Right ventricle myocardium superior (tissue), 1 donor: ENCODE measurements at regions not wholly inside any gene's neighbourhood (a gene's known extent, or its start where the extent isn't known, plus 50 kb on each side); places are given as distances from the start of the nearest gene placed in this dataset.
"Not testable (repeated sequence)": the region's sequence is repeated elsewhere in the genome, so short reads cannot be mapped to it uniquely, and the experiment has no call there.

Experiments
- ATAC-seq: fragments of 200-7000 bp; cut with Tn5 transposase; one replicate; pipeline ENCODE4 v1.9.1; 2020; ENCODE audit warnings: mild to moderate bottlenecking; ENCODE audit not compliant: poor library complexity
- DNase-seq: peaks from one replicate; pipeline ENCODE4 v3.0.0-alpha.2; 2020
- intact Hi-C: fragments of 100-400 bp; cut with DNase I; formaldehyde crosslinking; loops from one replicate; pipeline ENCODE4 v1.11.2; 2022
- donor health status: DM: no; HTN: yes; CAD: no; lungs with severe emphysema.

DNA sequence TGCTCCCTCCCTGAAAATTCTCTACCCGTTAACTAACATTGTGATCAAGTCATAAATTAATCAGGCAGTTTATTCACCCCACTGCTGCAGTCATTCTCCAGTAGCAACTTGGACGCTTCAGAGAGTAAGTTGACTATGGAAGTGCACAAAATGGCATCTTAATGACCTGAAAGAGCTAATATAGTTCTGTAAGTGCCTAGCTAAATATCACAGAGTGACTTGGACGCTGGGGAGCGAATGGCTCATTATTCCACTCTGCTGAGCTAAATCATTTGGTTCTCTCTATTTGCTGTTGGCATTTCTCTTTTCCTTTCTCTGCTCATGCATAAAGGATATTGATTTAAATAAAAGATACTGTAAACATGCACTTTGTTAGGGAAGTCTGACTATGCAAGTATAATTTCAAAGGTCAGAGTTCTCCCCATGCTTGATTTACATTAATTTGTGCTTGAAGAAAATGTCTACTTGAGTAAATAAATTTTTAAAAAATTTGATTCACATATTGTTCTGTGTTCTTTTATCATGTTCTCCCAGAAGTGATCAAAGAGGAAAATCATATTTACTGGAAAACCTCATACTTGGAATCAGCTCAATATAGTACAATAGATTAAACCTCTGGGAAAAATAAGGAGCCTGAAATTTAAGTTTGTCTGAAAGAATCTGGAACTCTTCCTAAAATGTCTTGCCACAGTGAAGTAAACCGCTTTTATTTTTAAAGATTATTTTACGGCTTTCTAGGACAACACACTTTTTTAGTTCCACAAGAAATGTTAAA lies 169.5 kb upstream of the HAPLN1 start:
- DNase-seq (no peak), ATAC-seq (no peak)
- intact Hi-C loops = no loop called here

DNA sequence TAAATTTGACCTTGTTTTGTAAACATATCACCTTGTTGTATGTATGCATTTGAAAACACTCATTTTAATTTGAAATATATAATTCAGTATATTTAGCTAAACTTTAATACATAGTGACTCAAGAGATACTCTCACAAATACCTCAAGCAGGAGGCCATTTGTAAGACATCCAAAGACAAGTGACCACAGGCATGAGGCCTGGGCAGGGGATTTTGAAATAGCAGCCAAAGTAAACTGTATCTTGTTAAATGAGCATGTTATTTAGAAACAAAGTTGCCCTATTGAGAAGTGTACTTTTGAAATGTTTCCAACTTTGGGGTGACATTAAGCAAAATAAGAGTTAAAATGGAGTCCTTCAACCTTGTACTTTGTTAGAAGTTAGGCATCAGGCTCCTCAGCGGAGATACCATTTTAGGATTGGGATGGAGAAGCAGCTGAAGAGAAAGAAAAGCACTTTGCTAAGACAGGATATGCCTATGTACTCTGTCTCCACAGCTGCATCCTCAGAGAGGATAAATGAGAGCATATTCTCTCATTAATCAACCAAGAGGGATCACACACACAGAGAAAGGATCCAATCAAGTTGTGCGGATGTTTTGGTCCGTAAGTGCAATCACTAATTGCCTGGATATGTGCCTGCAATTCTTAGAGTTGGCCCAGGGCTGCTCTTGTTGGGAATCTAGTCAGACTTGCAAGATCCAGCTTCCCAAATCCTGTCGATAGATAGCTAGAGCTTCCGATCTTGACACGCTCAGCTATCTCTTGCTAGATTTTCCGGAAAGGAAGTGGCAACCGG lies 157.5 kb upstream of the HAPLN1 start:
- DNase-seq (no peak), ATAC-seq (no peak)
- intact Hi-C loops = no loop called here

DNA sequence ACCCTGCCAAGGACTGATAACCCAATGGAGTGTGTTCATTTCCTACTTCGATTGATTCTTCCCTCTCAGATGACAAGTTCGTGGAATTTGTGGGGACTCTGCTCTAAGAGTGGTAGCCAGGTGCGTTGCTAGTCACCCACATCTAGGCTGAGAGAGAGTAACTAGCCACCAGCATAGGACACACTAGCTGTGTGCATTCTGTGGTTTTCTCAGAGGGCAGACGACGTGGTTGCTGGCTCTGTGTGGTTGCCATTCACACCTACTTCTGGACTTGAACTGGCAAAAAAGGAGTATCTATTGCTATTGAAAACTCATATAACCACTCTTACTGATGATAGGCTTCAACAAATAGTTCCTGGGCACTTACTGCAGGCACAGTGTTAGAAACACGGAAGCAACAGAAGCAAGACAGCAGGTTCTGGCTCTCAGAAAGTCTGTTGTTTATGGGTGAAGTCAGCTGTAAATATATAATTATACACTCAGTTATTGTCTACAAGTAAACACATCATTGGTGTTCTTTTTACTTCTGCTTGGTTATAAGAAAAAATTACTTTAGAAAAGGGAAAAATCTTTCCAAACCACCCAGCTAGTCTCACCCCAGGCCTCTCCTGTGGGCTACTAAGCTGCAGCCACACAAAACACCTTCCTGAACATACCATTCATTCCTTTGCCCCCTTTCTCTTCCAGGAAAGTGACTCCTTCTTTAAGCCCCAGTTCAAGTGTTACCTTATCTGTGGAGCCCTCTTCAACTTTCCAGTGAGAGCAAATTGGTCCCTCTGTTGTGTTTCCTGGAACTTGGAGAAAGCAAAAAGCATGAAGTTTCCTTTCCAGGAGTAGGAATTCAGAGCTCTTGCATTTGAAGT lies 151.1 kb upstream of the HAPLN1 start:
- no peak for ATAC-seq
- intact Hi-C loops = no loop called here

DNA sequence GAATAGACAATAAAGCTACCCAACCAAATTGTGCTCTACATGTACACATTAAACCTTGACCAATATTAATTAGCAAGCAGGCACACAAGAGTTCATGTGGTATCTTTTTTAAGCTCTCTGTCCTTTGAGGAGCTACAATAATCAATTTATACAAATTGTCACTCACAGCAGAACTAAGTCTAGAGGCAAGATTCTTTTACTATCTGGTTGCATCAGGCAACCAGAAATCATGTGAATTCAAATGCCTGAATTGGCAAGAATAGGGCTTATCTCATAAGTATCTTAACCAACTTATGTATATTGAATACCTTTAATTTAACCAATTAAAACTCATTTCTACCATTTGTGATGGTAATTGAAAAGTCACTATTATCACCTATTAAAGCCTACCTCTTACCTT lies 145.5 kb upstream of the HAPLN1 start:
- DNase-seq = no peak
- no peak for ATAC-seq
- intact Hi-C loops = no loop called here

More for the DNA sequence above, 151.1 kb upstream of the HAPLN1 start:
- no peak for DNase-seq

DNA sequence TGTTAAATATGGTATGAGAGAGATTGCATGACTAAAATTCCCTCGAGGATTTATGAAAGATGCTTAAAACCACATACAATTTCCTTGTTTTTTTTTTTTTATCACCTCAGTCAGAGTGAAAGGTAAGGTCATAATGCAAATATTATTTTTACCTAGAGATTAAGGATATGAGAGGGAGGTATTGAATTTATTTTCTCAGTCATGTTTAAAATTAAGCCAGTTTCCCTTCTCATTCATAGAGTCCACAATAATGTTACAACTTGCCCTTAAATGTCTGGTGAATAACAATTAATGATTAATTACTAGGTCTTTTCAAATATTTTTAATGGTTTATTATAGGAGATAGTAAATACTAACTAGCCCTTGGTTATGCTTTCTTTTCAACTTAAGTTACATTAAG lies 144.9 kb upstream of the HAPLN1 start:
- no peak for DNase-seq
- intact Hi-C loops = no loop called here
- no peak for ATAC-seq

DNA sequence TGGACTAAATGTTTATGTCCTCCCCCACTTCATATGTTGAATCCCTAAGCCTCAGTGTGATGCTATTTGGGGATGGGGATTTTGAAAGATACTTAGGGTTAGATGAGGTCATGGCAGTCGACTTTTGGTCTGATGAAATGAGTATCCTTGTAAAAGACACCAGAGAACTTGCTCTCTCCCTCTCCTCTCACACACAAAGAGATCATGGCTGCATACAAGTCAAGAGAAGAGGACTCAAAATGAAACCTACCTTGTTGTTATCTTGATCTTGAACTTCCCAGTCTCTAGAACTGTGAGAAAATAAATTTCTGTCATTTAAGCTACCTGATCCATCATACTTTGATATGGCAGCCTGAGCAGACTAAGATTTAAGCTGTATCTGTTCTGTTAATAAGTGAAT lies 144.0 kb upstream of the HAPLN1 start:
- intact Hi-C loops = no loop called here
- DNase-seq (no peak), ATAC-seq (no peak)

DNA sequence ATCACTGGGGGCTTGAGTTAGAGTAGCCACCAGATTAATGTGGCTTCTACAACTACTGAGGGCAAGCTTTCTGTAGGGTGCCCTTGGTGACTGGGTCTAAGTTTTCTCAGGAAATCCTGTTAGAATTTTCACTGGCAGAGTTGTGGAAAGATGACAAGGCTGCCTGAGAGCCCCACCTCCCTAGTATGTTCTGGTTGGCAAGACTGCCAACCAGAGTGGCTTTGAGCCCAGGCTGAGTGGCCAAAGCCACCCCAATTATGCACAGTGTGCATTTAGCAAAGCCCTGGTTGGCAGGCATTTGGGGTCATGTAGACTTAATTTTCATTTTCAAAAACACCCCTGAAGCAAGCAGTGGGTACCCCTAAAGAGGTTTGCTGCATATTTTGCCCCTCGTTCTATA lies 136.7 kb upstream of the HAPLN1 start:
- no peak for ATAC-seq
- intact Hi-C loops = no loop called here
- DNase-seq = no peak

DNA sequence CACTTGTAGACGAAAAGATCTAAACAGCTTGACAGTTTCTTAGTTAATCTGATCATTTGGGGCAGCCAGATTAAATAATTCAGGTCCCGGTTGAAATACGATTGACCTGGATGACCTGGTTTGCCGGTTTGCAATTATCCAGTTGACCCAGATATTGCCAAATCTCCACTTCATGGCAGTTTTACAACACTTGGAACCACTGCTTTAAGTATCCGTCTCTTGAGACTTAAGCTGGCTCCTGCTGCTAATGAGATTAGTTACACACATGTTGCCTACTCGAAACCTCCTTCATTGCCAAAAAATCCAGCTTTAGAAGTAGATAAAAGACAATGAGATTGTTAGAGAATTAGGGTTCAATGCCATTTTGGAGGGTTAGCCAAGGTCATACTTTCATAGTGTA lies 136.2 kb upstream of the HAPLN1 start:
- no peak for DNase-seq
- intact Hi-C loops = no loop called here
- peak; percentile 63 for ATAC-seq

DNA sequence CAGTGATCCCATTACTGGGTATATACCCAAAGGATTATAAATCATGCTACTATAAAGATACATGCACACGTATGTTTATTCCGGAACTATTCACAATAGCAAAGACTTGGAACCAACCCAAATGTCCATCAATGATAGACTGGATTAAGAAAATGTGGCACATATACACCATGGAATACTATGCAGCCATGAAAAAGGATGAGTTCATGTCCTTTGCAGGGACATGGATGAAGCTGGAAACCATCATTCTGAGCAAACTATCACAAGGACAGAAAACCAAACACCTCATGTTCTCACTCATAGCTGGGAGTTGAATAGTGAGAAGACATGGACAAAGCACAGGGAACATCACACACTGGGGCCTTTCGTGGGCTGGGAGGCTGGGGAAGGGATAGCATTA lies 129.8 kb upstream of the HAPLN1 start:
- ATAC-seq, intact Hi-C loops, DNase-seq: not testable (repeated sequence)

DNA sequence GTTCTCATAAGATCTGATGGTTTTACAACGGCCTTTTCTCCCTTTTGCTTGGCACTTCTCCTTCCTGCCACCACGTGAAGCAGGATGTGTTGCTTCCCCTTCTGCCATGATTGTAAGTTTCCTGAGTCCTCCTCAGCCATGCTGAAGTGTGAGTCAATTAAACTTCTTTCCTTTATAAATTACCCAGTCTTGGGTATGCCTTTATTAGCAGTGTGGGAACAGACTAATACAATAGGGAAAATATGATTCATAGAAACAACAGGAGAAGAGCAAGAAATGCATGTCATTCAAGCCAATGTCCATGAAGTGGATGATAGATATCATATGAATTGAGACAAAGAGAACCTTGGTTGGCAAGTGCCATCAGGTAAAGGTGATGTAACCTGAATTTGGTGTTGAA lies 128.3 kb upstream of the HAPLN1 start:
- ATAC-seq (no peak), DNase-seq (no peak)

DNA sequence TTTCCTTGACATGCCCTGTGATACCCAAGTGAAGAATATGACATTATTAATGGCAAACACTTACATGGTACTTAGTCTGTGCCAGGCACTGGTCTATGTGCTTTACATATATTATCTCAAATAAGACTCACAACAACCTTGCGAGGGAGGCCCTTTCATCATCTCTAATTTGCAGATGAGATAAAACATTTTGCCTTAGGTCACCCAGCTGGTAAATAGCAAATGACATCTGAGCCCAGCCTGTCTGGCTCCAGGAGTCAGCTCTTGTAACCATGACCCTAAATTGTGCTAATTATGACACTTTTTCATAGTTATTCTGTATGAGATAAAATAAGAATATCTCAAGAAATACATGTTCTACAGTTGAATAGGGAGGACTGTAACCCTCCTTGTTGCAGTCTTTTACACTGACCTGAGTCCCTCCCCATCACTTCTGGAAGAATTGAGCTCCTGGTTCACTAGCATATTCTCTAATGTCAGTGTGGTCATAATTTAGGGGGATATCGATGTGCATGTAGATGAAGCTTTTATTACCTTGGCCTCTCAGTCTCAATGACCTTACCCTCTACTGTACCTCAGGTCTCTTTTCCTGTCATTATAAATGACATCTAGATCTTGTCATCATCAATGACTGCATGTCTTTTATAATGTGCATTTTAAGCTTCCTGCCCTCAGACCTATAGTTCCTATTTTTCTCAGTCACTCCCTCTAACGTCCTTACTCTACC lies 126.1 kb upstream of the HAPLN1 start:
- DNase-seq (no peak), ATAC-seq (no peak)
- intact Hi-C loops = no loop called here

More for the DNA sequence above, 128.3 kb upstream of the HAPLN1 start:
- intact Hi-C loops = no loop called here

DNA sequence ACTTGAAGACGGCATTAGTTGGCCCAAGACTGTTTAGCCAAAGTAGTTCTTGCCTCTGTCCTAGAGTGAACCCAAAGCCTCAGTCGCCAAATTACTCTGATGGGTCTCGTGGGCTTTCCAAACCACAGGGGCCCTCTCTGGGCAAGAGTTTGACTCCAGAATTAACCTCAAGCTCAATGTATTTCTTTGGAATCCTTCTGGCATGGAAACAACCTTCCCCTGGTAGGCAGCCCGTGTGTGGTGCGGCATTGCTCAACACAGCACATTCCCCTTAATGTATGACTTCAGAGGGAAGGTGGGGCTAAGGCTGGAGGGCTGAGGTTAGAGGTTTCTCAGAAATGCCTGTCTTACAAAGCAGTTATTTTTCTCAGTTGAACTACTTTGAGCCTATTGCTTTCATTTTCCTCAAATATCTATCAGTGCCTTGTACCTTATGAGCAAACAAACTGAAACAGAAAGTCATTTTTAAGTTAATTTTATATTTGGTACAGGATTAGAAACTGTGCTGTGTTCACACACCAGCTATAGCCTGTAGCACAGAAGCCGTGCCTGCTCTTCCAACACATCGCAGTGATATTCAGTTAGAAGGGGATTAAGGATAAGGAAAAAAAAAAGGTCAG lies 123.9 kb upstream of the HAPLN1 start:
- DNase-seq = no peak

DNA sequence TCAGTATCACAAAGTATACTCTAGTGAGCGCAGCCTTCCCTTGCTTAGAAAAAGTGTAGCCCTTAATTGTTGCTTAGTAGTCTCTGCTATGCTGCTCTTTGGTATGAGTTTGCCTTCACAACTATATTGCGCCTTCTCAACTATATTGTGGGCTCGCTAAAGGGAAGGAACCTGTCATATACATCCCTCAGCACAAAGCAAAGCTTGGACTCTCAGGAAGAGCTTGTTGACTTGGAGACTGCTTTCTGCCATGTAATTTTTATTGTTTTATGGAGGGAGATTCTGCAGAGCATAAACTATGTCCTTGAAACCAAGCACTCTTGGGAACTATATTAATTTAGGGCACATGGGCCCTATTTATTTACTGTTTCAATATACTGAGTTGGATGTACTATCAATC lies 119.1 kb upstream of the HAPLN1 start:
- DNase-seq = no peak
- intact Hi-C loops = no loop called here
- no peak for ATAC-seq

More for the DNA sequence above, 123.9 kb upstream of the HAPLN1 start:
- peak; percentile 52 for ATAC-seq
- intact Hi-C loops = no loop called here

DNA sequence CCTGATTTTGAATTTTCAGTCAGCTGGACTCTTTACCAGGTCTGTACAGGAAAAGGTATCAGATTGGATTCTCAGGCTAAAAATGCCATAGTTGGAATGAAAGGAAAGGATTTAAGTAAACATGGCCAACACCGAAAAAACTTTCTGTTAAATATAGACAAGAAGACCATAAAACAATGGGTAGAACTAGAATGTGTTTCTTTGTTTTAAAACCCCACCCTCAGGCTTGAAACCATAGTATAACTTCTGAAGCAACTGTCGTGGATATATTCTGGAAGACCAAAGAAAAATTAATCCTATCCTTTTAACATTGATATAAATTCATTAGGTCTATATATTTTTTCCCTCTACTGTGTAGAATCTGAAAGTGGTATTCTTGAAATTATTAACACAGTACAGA lies 118.6 kb upstream of the HAPLN1 start:
- intact Hi-C loops = no loop called here
- no peak for DNase-seq
- no peak for ATAC-seq

DNA sequence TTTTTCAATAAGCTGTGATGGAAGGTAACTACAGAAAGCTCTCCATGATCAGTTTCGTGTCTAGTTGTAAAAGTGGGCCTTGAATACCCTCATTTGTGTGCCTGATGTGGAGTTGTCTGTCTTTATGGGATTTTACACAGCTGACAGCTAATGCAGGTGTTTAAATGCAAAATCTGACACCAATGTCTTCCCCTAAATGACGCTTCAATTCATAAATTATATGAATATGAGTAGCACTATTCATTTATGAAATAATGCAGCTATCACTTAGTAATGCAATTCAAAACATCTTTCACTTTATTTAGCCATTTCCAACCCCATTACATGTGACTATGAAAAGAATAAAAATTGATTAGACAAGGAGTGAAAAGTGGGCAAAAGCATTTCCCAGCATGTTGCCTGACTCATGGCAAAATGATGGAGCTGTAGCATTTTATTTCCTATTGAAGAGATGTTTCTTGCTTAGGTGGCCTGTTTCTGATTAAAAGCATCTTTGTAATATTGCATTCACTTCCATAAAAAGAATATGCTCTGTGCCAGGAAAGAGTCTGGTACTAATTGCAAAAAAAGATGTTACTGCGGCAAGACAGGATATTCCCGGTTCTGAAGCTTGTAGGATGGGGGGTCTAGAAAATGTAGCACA lies 116.7 kb upstream of the HAPLN1 start:
- ATAC-seq (no peak), DNase-seq (no peak)
- intact Hi-C loops = no loop called here

DNA sequence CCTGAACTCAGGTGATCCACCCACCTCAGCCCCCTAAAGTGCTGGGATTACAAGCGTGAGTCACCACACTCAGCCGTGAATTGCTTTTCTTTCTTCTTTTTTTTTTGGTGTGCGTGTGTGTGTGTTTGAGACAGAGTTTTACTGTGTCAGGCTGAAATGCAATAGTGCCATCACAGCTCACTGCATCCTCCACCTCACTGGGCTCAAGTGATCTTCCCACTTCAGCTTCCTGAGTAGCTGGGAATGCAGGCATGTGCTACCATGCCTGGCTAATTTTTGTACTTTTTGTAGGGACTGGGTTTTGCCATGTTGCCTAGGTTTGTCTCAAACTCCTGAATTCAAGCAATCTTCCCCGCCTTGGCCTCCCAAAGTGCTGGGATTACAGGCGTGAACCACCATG lies 113.7 kb upstream of the HAPLN1 start:
- ATAC-seq = no peak
- intact Hi-C loops = no loop called here
- no peak for DNase-seq

DNA sequence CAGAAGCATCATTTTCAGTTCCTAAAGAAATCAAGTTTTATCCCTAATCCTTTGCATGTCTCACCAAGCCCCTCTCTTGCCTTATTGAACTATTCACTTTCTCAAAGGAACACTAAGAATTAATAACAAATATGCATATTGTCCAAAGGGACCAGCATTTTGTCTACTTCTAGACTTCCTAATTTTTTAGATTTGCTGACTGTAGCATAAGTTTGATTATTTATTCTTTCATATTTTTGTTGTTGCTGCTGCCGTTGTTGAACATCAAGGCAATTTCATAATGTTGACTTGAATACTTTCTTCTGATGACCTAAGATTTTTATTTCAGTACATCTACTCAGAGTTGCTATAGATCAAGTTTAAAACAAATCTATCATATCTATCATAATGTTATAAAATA lies 111.2 kb upstream of the HAPLN1 start:
- ATAC-seq = no peak
- DNase-seq = no peak
- intact Hi-C loops = no loop called here

DNA sequence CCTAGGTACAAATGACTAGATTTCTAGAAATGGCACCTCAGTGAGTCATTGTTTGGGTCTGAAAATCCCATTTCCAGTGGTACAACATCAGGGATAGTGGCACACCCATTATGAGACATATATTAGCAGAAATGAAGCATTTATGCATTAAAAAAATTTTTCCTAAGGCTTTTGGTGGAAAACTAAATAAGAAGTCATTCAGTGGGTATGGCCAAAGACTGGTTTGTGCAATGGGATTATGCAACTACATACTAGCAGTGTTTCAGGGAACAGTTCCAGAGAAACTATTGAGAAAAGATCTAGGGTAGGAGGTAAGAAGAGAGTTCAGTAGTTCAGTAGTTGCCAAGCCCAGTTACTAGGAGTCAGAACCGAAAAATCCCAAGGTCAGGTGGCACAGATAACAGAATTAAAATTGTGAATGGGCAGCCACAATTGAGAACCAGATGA lies 106.5 kb upstream of the HAPLN1 start:
- peak; percentile 84 for ATAC-seq
- intact Hi-C loops = no loop called here

More for the DNA sequence above, 106.5 kb upstream of the HAPLN1 start:
- DNase-seq = no peak
